GM12878 (cell line): ENCODE measurements at regions not wholly inside any gene's neighbourhood (a gene's known extent, or its start where the extent isn't known, plus 50 kb on each side); places are given as distances from the start of the nearest gene placed in this dataset.

Experiments
- ATAC-seq: fragments of 200-7000 bp; cut with Tn5 transposase; 3 replicates; pipeline ENCODE4 v1.9.1; 2020; ENCODE audit warnings: mild to moderate bottlenecking, moderate library complexity
- BruUV-seq: library from RNA; stranded (reverse); fragments of 400-500 nt; replicated peaks from 2 replicates; lab custom pipeline; 2021; lab: Mats Ljungman, UMichigan
- CTCF ChIA-PET: fragments of 300-600 bp; sonication (Branson Sonifier 250); formaldehyde crosslinking; extraction: SDS; loops from one replicate; lab custom pipeline; 2021; ENCODE audit warnings: inconsistent platforms; lab: Yijun Ruan, JAX
- POLR2A ChIA-PET: fragments of 350-600 bp; formaldehyde crosslinking; extraction: SDS; loops from one replicate; lab custom pipeline; 2021; ENCODE audit warnings: inconsistent platforms; lab: Charles Lee
- RAD21 ChIA-PET: fragments of 300-600 bp; sonication (Branson Sonifier 250); formaldehyde crosslinking; loops from one replicate; lab custom pipeline; 2023; ENCODE audit warnings: antibody characterized with exemption; ENCODE audit not compliant: unreplicated experiment; lab: Charles Lee
- SMC1A ChIA-PET: fragments of 300-600 bp; sonication (Branson Sonifier 250); formaldehyde crosslinking; loops from one replicate; lab custom pipeline; 2023; ENCODE audit not compliant: unreplicated experiment, uncharacterized antibody; lab: Charles Lee
- DNase-seq: peaks from one replicate; pipeline ENCODE4 v3.0.0-alpha.2; 2011; ENCODE audit warnings: low read depth, low spot score
- FAIRE-seq: peaks from 3 replicates; lab custom pipeline; 2011; peaks lifted over from hg19 to GRCh38; lab: Jason Lieb, UNC
- H2AFZ ChIP-seq: 2 replicates; pipeline ENCODE4 v1.6.0; 2011; ENCODE audit warnings: low read depth, low read length, control low read depth; ENCODE audit not compliant: control insufficient read depth
- H3K27ac ChIP-seq: 2 replicates; pipeline ENCODE4 v1.5.1; 2011; ENCODE audit warnings: control low read depth; ENCODE audit not compliant: control insufficient read depth, insufficient read depth
- H3K27me3 ChIP-seq, 2 experiments: replicated peaks in 1 of 2; 2 replicates each; pipeline versions ENCODE4 v1.6.0 to v1.6.1; 2011; ENCODE audit warnings: low read length in 1 of 2; ENCODE audit not compliant: control insufficient read depth in 2 of 2, insufficient read depth in 2 of 2
- H3K36me3 ChIP-seq, 2 experiments: 2 replicates each; pipeline ENCODE4 v1.5.1; 2011; ENCODE audit warnings: low read length in 1 of 2; ENCODE audit not compliant: control insufficient read depth in 2 of 2, insufficient read depth in 2 of 2
- H3K4me1 ChIP-seq: 2 replicates; pipeline ENCODE4 v1.6.1; 2011; ENCODE audit warnings: mild to moderate bottlenecking, low read length, moderate library complexity, mixed read lengths; ENCODE audit not compliant: control insufficient read depth, insufficient read depth
- H3K4me2 ChIP-seq: 2 replicates; pipeline ENCODE4 v1.6.0; 2011; ENCODE audit warnings: control low read depth; ENCODE audit not compliant: control insufficient read depth, insufficient read depth
- H3K4me3 ChIP-seq: fragments of 200-600 bp; sonication (generic); 2 replicates; pipeline ENCODE4 v1.5.1; 2016
- H3K79me2 ChIP-seq: 2 replicates; pipeline ENCODE4 v1.6.0; 2011; ENCODE audit warnings: low read length; ENCODE audit not compliant: control insufficient read depth, insufficient read depth
- H3K9ac ChIP-seq: 2 replicates; pipeline ENCODE4 v1.8.0; 2011; ENCODE audit warnings: low read length, control low read depth, mixed read lengths; ENCODE audit not compliant: control insufficient read depth, insufficient read depth
- H3K9me3 ChIP-seq: replicated peaks from 3 replicates; pipeline ENCODE4 v1.5.1; 2011; ENCODE audit warnings: mild to moderate bottlenecking, low read length; ENCODE audit not compliant: control insufficient read depth, insufficient read depth
- H4K20me1 ChIP-seq: 2 replicates; pipeline ENCODE4 v1.6.0; 2011; ENCODE audit not compliant: control insufficient read depth, insufficient read depth
- BACH1 ChIP-seq: fragments of 450-650 bp; IDR thresholded peaks from 2 replicates; pipeline ENCODE4 v1.6.1; 2017; ENCODE audit warnings: mild to moderate bottlenecking, borderline replicate concordance
- BCL11A ChIP-seq: IDR thresholded peaks from 2 replicates; pipeline ENCODE4 v1.6.1; 2011; ENCODE audit warnings: low read depth, low read length
- BMI1 ChIP-seq: fragments of 450-650 bp; IDR thresholded peaks from 2 replicates; pipeline ENCODE4 v1.6.1; 2016; ENCODE audit warnings: mild to moderate bottlenecking, moderate library complexity, borderline replicate concordance
- CHD4 ChIP-seq: fragments of 200-600 bp; sonication (generic); IDR thresholded peaks from 2 replicates; pipeline ENCODE4 v1.6.1; 2016; ENCODE audit warnings: mild to moderate bottlenecking
- E2F4 ChIP-seq: IDR thresholded peaks from 2 replicates; pipeline ENCODE4 v1.6.1; 2012; ENCODE audit warnings: low read depth, low read length, improper control_type of control experiment
- FOS ChIP-seq: IDR thresholded peaks from 3 replicates; pipeline ENCODE4 v1.6.1; 2011; ENCODE audit warnings: borderline replicate concordance; ENCODE audit not compliant: insufficient read length; ENCODE audit errors: extremely low read depth
- HSF1 ChIP-seq: fragments of 150-350 bp; IDR thresholded peaks from 2 replicates; pipeline ENCODE4 v1.6.1; 2014; ENCODE audit warnings: mild to moderate bottlenecking, low read depth, low read length
- IKZF1 ChIP-seq: fragments of 450-650 bp; conservative IDR thresholded peaks from 2 replicates; pipeline ENCODE4 v1.6.1; 2017; ENCODE audit warnings: antibody characterized with exemption, mild to moderate bottlenecking
- KDM1A ChIP-seq: fragments of 200-600 bp; sonication (generic); IDR thresholded peaks from 2 replicates; pipeline ENCODE4 v1.6.1; 2016; ENCODE audit warnings: borderline replicate concordance
- MLLT1 ChIP-seq: fragments of 450-650 bp; IDR thresholded peaks from 2 replicates; pipeline ENCODE4 v1.6.1; 2016; ENCODE audit warnings: mild to moderate bottlenecking
- MYC ChIP-seq: IDR thresholded peaks from 2 replicates; pipeline ENCODE4 v1.6.1; 2011; ENCODE audit warnings: mild to moderate bottlenecking, low read length, moderate library complexity, inconsistent platforms; ENCODE audit not compliant: insufficient read depth, insufficient replicate concordance, insufficient read length, severe bottlenecking
- NFIC ChIP-seq: IDR thresholded peaks from 2 replicates; pipeline ENCODE4 v1.6.1; 2012; ENCODE audit warnings: low read depth, mild to moderate bottlenecking, inconsistent platforms, low read length, moderate library complexity
- POLR2A ChIP-seq: IDR thresholded peaks from 2 replicates; pipeline ENCODE4 v1.6.1; 2011; ENCODE audit warnings: low read depth, mild to moderate bottlenecking, low read length
- SMAD5 ChIP-seq: IDR thresholded peaks from 2 replicates; pipeline ENCODE4 v1.6.1; 2016; ENCODE audit warnings: antibody characterized with exemption, low read depth
- STAT1 ChIP-seq: fragments of 450-650 bp; conservative IDR thresholded peaks from 2 replicates; pipeline ENCODE4 v1.6.1; 2014; ENCODE audit warnings: antibody characterized with exemption, mild to moderate bottlenecking
- TCF3 ChIP-seq: IDR thresholded peaks from 2 replicates; pipeline ENCODE4 v1.6.1; 2012; ENCODE audit warnings: low read depth, mild to moderate bottlenecking, low read length, borderline replicate concordance; ENCODE audit not compliant: insufficient read depth
- WRNIP1 ChIP-seq: IDR thresholded peaks from 2 replicates; pipeline ENCODE4 v1.6.1; 2011; ENCODE audit warnings: low read depth, low read length, improper control_type of control experiment, borderline replicate concordance
- ZNF687 ChIP-seq: fragments of 450-650 bp; IDR thresholded peaks from 2 replicates; pipeline ENCODE4 v1.6.1; 2017; ENCODE audit warnings: mild to moderate bottlenecking, moderate library complexity
- WGBS: methylation state at CpG from one replicate; pipeline ENCODE4 v1.1.6; 2016; ENCODE audit warnings: low lambda C conversion rate; ENCODE audit not compliant: insufficient replicate concordance, insufficient coverage; ENCODE audit errors: missing lambda C conversion rate; 5-methylcytosine and 5-hydroxymethylcytosine counted together
- in situ Hi-C: fragments of 300-500 bp; cut with MboI; formaldehyde crosslinking; loops from 9 replicates; pipeline ENCODE4 v1.14.3; 2018; ENCODE audit warnings: mixed read lengths
- intact Hi-C: fragments of 100-400 bp; cut with micrococcal nuclease; formaldehyde crosslinking; loops from one replicate; pipeline ENCODE4 v1.14.2; 2022; ENCODE audit not compliant: unreplicated experiment

GRCh38 chr18:78774741-78775141 lies 204.9 kb upstream of the SALL3 start (continued):
- TF ChIP-seq MLLT1 (no peak), BACH1 (no peak), BMI1 (no peak), NFIC (no peak), E2F4 (no peak), STAT1 (no peak)

GRCh38 chr18:78776151-78776550 lies 203.5 kb upstream of the SALL3 start:
- in situ Hi-C loops: no loop called here
- ATAC-seq: no peak
- TF ChIP-seq WRNIP1 (no peak), MYC (no peak), SMAD5 (no peak), CHD4 (no peak), POLR2A (no peak), ZNF687 (no peak), BCL11A (no peak), IKZF1 (no peak), HSF1 (no peak), TCF3 (no peak), KDM1A (no peak), FOS (no peak)

More at GRCh38 chr18:78776151-78776550, 203.5 kb upstream of the SALL3 start:
- H3K9ac ChIP-seq: no peak overlapping the region
- ChIA-PET RAD21 (no interaction called here), POLR2A (no interaction called here), CTCF (no interaction called here), SMC1A (no interaction called here)
- H3K27ac ChIP-seq: no peak overlapping the region
- DNase-seq (no peak), FAIRE-seq (no peak)
- no peaks in the 10 kb centered on the region for H3K27me3 ChIP-seq
- H2AFZ ChIP-seq: no peak overlapping the region
- H3K79me2 ChIP-seq: no peaks in the 10 kb centered on the region
- H3K4me3 ChIP-seq: no peak overlapping the region
- H3K36me3 ChIP-seq: no peaks in the 10 kb centered on the region
- H4K20me1 ChIP-seq: no peaks in the 10 kb centered on the region
- no peaks in the 10 kb centered on the region for H3K4me1 ChIP-seq
- intact Hi-C loops: no loop called here
- no TSS peak for BruUV-seq
- no peaks in the 10 kb centered on the region; the same call in 2 of the 3 replicates for H3K9me3 ChIP-seq
- WGBS: 55% methylated on average over 5 of the region's 5 CpGs
- no peak overlapping the region for H3K4me2 ChIP-seq
